SIG-M5 treated with dmso at 0.1 percent for 504 hours (cell line): ENCODE measurements at regions not wholly inside any gene's neighbourhood (a gene's known extent, or its start where the extent isn't known, plus 50 kb on each side); places are given as distances from the start of the nearest gene placed in this dataset.

Experiments
- DNase-seq: peaks from one replicate; lab custom pipeline; 2025; ENCODE audit not compliant: unreplicated experiment; lab: John Stamatoyannopoulos, UW

DNA sequence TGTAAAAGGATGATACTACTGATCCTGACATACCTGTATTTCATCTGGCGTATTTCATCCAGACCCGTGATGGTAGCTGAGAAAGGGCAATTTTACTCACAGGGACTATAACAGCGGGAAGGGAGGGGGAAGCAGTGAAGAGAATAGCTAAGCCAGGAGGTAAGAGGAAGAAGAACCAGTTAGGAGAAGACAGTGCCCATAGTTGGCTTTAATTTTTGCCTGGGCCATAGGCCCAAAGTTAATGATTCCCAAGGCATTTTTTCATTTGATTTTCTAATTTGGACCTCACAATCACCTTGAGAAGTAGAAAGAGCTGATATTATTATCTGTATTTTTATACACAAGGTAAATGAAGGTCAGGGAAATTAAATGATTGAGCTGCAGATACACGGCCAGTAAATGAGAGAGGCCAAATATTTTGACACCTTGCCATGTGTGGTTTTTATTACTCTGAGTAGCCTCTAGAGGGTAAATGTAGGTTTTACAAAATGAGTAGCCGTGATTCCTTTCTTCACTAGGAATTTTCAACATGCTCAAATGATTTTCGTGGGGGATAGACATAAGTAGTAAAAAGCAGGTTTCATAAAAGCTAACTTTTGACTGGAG lies 382.2 kb downstream of the FUT8 start:
- DNase-seq = no peak

DNA sequence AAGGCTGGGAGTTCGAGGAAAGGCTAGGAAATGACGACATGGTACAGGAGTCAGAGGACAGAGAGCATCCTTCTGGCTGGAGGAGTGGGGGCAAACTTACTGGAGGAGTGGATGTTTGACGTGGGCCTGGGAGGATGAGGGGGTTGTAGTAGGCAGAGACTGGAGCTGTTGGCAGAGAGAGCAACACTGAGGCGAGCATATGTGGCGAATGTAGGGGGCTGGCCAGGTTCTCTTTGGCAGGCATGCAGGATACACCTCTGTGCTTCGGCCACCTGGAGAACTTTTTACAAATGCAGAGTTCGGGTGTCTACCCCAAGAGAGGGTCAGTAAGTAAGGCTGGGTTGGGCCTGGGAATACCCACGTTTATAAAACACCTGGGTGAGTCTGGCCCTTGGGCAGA lies 385.7 kb downstream of the FUT8 start:
- no peak for DNase-seq

- no peak for DNase-seq
Observed at GRCh38 chr14:65800694-65801093, 388.2 kb downstream of the FUT8 start.

GRCh38 chr14:65802196-65802595 lies 389.7 kb downstream of the FUT8 start:
- DNase-seq = no peak

GRCh38 chr14:65803885-65804284 lies 391.4 kb downstream of the FUT8 start:
- DNase-seq = no peak

DNA sequence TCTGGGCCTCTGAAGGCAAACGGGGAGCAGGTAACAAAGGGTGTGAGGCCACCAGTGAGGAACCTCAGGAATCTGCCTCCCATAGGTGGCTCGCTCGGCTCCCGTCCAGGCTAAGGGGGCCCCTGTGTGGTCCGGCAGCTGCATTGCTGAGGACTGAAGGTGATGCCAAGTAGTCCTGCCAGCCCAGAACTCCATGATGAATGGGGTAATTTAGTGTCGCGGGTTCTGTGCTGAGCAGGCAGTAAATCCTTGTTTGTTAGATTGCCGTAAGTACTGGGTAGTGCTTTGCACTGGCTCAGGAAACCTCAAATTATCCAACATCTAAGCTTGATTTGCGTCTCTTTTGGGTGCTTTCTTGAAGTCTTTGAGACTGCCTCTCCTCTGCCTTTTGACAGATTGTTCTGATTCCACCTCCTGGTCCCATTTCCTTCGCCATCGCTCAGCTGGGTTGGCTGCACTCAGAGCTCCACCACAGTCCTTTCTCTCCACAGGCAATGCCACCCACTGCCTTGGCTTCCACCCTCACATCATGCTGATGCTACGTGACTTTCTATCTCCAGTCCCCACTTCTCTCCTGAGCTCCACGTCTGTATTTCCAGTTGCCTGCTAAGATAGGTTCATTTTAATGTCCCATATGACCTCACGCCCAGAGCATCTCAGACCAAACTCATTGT lies 392.0 kb downstream of the FUT8 start:
- no peak for DNase-seq

DNA sequence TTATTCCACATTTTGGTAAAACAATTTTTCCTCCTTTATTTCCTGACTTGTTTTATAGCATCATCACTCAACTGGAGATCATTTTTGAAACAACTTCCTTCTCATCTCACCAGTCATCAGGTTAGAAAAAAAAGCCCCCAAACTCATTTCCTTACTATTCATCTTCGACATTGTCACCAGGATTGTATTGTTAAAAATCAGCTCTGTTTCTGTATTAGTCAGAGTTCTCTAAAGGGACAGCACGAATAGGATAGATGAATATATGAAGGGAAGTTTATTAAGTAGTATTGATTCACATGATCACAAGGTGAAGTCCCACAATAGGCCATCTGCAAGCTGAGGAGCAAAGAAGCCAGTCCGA lies 392.6 kb downstream of the FUT8 start:
- no peak for DNase-seq

DNA sequence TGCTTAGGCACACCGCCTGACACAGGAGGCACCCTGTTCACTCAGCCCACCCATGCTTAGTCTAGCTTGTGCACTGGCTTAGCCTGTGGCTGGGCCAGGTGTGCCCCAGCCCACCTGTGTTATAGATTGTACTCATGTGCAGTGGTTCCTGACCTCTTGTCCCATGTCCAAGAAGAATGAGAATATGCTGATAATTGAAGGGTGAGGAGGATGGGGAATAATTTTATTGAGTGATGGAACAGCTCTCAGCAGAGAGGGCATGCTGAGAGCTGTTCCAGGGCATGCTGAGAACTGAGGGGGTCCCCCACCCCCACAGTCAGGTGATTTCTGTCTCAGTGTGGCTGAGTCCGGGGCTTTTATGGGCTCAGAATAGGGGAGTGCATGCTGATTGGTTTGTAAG lies 395.9 kb downstream of the FUT8 start:
- no peak for DNase-seq

- DNase-seq = no peak
Observed at GRCh38 chr14:65810322-65810721, 397.8 kb downstream of the FUT8 start.

DNA sequence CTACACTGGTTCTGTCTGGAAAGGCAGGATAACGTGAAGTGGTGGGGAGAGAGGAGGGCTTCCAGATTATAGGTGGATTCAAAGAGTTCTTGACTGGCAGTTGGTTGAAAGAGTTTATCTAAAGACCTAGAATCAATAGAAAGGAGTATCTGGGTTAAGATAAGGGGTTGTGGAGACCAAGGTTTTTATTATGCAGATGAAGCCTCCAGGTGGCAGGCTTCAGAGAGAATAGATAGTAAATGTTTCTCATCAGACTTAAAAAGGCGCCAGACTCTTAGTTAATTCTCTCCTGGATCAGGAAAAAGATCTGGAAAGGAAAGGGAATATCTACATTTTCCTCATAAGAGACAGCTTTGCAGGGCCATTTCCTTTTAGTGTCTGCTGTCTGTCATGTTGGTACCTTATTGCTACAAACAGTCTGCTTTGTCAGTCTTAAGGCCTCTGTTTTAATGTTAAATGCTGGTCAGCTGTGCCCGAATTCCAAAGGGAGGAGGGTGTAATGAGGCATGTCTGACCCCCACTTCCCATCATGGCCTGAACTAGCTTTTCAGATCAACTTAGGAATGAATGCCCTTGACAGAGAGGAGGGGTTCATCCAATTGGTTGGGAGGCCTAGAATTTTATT lies 401.3 kb downstream of the FUT8 start:
- no peak for DNase-seq

GRCh38 chr14:65815127-65815526 lies 402.6 kb downstream of the FUT8 start:
- DNase-seq = no peak

GRCh38 chr14:65817011-65817410 lies 404.5 kb downstream of the FUT8 start:
- peak; percentile 35 for DNase-seq

GRCh38 chr14:65819569-65819968 lies 407.0 kb downstream of the FUT8 start:
- no peak for DNase-seq

DNA sequence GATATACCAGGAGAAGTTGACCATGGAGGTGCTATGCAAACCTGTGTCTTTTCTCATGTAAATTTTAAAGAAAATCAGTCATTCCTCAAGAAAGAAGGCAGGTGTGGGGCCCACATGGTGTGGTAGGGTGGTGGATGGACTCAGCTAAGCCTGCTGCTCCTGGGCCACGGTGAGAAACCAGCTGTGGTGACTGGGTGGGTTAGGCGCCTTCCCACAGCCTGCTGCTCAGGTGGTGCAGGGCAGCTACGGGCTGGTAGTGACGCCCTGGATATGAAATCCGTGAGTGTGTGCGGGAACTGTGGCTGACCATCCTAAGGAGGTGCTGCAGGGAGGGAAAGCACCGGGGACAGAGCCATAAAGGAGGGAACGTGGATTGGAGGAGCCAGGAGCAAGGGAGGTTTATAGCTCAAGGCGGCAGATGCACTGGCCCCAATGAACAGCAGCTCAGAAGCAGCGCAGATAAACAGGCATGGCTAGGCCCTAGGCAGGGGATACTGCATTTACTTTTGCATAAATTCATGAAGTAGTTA lies 408.8 kb downstream of the FUT8 start:
- no peak for DNase-seq

DNA sequence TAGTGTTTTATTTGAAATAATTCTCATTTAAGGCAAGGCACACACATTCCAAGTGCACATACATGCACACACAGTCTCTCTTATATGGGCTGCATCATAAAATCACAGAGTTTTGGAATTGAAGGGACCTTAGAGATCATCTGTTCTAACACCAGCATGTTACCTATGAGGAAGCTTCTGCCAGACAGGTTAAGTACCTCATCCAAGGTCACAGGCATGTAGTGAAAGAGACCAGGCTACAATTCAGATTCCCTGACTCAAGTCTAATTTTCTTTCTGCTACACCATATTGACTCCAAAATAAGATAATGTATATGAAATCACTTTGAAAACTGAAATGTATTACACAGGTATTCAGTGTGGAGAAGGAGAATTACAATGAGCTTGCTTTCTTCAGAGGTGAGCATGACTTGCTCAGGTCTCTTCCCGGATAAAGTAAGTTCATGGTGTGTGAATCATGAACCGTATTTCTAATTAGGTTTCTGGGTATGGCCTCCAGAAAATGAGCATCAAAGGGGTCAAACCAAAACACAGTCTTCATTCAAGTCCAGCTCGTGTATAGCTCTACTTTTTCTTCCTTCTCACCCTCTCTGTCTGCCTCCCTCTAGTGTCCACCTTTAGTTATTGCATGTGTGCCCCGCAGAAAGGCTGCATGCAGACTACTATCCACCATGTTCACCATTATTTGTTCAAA lies 411.9 kb downstream of the FUT8 start:
- peak; percentile 61 for DNase-seq

DNA sequence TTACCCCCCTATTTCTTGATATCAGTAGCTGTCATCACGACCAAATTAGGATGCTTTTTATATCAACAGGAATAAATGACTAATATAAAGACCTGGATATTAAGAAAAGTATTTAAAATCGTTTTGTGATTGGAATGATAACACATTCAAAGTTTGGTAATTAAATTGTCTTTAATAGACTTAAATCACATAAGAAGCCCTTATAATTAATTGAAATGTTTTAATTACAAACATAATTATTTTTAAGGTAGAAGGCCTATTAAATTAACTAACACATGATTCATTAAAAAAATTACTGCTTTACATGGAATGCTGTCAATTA lies 412.4 kb downstream of the FUT8 start:
- DNase-seq = no peak

GRCh38 chr14:65826946-65827345 lies 414.4 kb downstream of the FUT8 start:
- DNase-seq = no peak

GRCh38 chr14:65827520-65827919 lies 415.0 kb downstream of the FUT8 start:
- DNase-seq = no peak

GRCh38 chr14:65828396-65828795 lies 415.9 kb downstream of the FUT8 start:
- no peak for DNase-seq

GRCh38 chr14:65832431-65833266 lies 420.1 kb downstream of the FUT8 start:
- DNase-seq = no peak

DNA sequence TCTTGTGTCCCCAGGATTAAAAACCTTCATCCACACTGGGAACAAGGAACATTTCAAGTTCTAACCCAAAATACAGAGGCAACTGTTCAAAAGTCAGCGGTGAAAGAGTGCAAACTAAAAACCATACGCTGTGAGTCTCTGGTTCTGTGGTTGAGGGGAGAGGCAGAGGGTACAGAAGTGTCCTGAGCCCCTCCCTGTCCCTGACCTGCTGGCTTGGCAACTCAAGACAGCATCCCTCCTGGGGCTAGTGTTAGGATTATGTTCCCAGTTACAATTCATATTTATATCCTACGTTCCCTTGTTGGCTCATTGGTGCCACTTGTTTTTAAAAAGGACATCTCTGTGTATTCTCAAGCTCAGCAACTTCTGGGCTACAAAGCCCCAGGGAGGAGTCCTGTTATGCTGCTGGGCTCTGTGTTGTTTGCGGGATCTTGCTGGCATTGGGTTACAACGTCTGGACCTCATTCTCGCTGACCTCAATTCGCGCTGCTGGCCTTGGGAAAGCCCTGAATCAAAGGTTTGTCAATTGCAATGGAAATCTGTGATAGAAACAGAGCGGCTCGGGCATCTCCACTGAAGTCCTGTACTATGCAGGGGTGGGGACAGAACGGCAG lies 420.8 kb downstream of the FUT8 start:
- DNase-seq = no peak
